ENCODE measurements at regions not wholly inside any gene's neighbourhood (a gene's known extent, or its start where the extent isn't known, plus 50 kb on each side); places are given as distances from the start of the nearest gene placed in this dataset.

DNA sequence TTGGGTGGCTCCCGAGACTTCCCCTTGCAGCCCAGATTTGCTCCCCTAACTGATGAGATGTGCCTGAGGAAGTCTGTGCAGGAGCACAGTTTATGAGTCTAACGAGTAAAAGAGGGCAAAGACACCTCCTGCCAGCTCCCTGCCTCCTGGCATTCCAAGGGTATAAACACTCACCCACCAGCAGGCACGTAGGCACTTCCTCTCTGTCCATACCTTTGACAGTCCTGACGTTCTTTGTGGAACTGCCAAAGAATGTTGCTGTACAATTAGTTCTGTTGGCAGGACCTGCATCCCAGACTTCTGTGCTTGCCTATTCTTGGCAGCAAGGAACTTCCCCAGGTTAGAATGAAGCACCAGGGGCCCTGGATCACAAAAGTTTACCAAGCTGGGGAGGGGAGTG lies 889.3 kb downstream of the BCL11B start:
- TF ChIP-seq, protein P1, sequence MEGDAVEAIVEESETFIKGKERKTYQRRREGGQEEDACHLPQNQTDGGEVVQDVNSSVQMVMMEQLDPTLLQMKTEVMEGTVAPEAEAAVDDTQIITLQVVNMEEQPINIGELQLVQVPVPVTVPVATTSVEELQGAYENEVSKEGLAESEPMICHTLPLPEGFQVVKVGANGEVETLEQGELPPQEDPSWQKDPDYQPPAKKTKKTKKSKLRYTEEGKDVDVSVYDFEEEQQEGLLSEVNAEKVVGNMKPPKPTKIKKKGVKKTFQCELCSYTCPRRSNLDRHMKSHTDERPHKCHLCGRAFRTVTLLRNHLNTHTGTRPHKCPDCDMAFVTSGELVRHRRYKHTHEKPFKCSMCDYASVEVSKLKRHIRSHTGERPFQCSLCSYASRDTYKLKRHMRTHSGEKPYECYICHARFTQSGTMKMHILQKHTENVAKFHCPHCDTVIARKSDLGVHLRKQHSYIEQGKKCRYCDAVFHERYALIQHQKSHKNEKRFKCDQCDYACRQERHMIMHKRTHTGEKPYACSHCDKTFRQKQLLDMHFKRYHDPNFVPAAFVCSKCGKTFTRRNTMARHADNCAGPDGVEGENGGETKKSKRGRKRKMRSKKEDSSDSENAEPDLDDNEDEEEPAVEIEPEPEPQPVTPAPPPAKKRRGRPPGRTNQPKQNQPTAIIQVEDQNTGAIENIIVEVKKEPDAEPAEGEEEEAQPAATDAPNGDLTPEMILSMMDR (IDR thresholded peaks at IDR 0.05), result no peak
- no peak for TF ChIP-seq EP300 (IDR thresholded peaks at IDR 0.05)
- TF ChIP-seq POLR2A (IDR thresholded peaks at IDR 0.05), result no peak
